ENCODE measurements at regions not wholly inside any gene's neighbourhood (a gene's known extent, or its start where the extent isn't known, plus 50 kb on each side); places are given as distances from the start of the nearest gene placed in this dataset.

- TF ChIP-seq POLR2A (IDR thresholded peaks at IDR 0.05): no peak
- TF ChIP-seq CTCF (IDR thresholded peaks at IDR 0.05): no peak
Measured at GRCh38 chr2:12109363-12110017, 363.1 kb downstream of the LPIN1 start.
